ENCODE measurements at regions not wholly inside any gene's neighbourhood (a gene's known extent, or its start where the extent isn't known, plus 50 kb on each side); places are given as distances from the start of the nearest gene placed in this dataset.
A peak's percentile ranks its signal among the peaks of the same experiment; 100 is the strongest.

- no peak overlapping the region for H2AFZ ChIP-seq (ENCODE audit: low read length)
- H3K27me3 ChIP-seq (ENCODE audit: insufficient read depth, low read length), result no peaks in the 10 kb centered on the region
- no peak overlapping the region for H3K27ac ChIP-seq (ENCODE audit: low read depth, low read length)
- TF ChIP-seq CTCF (IDR thresholded peaks at IDR 0.05; ENCODE audit: extremely low read depth, low read depth, low read length), result no peak
- H3K9me3 ChIP-seq (ENCODE audit: low read depth, low read length), result no peaks in the 10 kb centered on the region
- H3K36me3 ChIP-seq (ENCODE audit: insufficient read depth, low read length), result no peaks in the 10 kb centered on the region
- H3K4me1 ChIP-seq (ENCODE audit: insufficient read depth, low read length), result no peaks in the 10 kb centered on the region
- no peak overlapping the region for H3K4me2 ChIP-seq (ENCODE audit: insufficient read depth, low read length)
- no peaks in the 10 kb centered on the region for H3K79me2 ChIP-seq (ENCODE audit: insufficient read depth, low read length)
- DNase-seq (ENCODE audit: insufficient read length, low spot score, missing footprints), result no peak
- no peak overlapping the region for H3K4me3 ChIP-seq (ENCODE audit: insufficient read depth, low read length)
- H4K20me1 ChIP-seq (ENCODE audit: insufficient read depth, low read length), result no peaks in the 10 kb centered on the region
Measured at GRCh38 chr3:102114264-102114979, 265.1 kb downstream of the NFKBIZ start.

GRCh38 chr3:102122527-102122926 lies 273.2 kb downstream of the NFKBIZ start:
- H2AFZ ChIP-seq (ENCODE audit: low read length), result no peak overlapping the region
- H3K27ac ChIP-seq (ENCODE audit: low read depth, low read length), result no peak overlapping the region
- H3K36me3 ChIP-seq (ENCODE audit: insufficient read depth, low read length), result no peaks in the 10 kb centered on the region
- no peaks in the 10 kb centered on the region for H3K9me3 ChIP-seq (ENCODE audit: low read depth, low read length)
- no peak for DNase-seq (ENCODE audit: insufficient read length, low spot score, missing footprints)
- H4K20me1 ChIP-seq (ENCODE audit: insufficient read depth, low read length), result no peaks in the 10 kb centered on the region
- H3K4me2 ChIP-seq (ENCODE audit: insufficient read depth, low read length), result no peak overlapping the region
- H3K4me1 ChIP-seq (ENCODE audit: insufficient read depth, low read length), result peaks cover 9% of the 10 kb centered on the region
- H3K27me3 ChIP-seq (ENCODE audit: insufficient read depth, low read length), result no peaks in the 10 kb centered on the region
- H3K79me2 ChIP-seq (ENCODE audit: insufficient read depth, low read length), result no peaks in the 10 kb centered on the region
- TF ChIP-seq CTCF (IDR thresholded peaks at IDR 0.05; ENCODE audit: extremely low read depth, low read depth, low read length), result no peak
- no peak overlapping the region for H3K4me3 ChIP-seq (ENCODE audit: insufficient read depth, low read length)

GRCh38 chr3:102123590-102124190 lies 274.4 kb downstream of the NFKBIZ start:
- TF ChIP-seq CTCF (IDR thresholded peaks at IDR 0.05; ENCODE audit: extremely low read depth, low read depth, low read length), result no peak
- Histone ChIP-seq H3K27me3 (ENCODE audit: insufficient read depth, low read length) (no peaks in the 10 kb centered on the region), H3K79me2 (ENCODE audit: insufficient read depth, low read length) (no peaks in the 10 kb centered on the region), H3K4me1 (ENCODE audit: insufficient read depth, low read length) (peaks cover 9% of the 10 kb centered on the region), H3K4me2 (ENCODE audit: insufficient read depth, low read length) (no peak overlapping the region), H3K36me3 (ENCODE audit: insufficient read depth, low read length) (no peaks in the 10 kb centered on the region), H3K27ac (ENCODE audit: low read depth, low read length) (peak overlapping the region; percentile 61), H3K9me3 (ENCODE audit: low read depth, low read length) (no peaks in the 10 kb centered on the region), H3K4me3 (ENCODE audit: insufficient read depth, low read length) (no peak overlapping the region), H2AFZ (ENCODE audit: low read length) (no peak overlapping the region), H4K20me1 (ENCODE audit: insufficient read depth, low read length) (no peaks in the 10 kb centered on the region)
- no peak for DNase-seq (ENCODE audit: insufficient read length, low spot score, missing footprints)

- no peak overlapping the region for H3K4me3 ChIP-seq (ENCODE audit: insufficient read depth, low read length)
- DNase-seq (ENCODE audit: insufficient read length, low spot score, missing footprints), result no peak
- H3K27me3 ChIP-seq (ENCODE audit: insufficient read depth, low read length), result no peaks in the 10 kb centered on the region
- H3K4me1 ChIP-seq (ENCODE audit: insufficient read depth, low read length), result peaks cover 9% of the 10 kb centered on the region
- H3K9me3 ChIP-seq (ENCODE audit: low read depth, low read length), result no peaks in the 10 kb centered on the region
- H2AFZ ChIP-seq (ENCODE audit: low read length), result no peak overlapping the region
- no peak overlapping the region for H3K4me2 ChIP-seq (ENCODE audit: insufficient read depth, low read length)
- no peaks in the 10 kb centered on the region for H4K20me1 ChIP-seq (ENCODE audit: insufficient read depth, low read length)
- H3K36me3 ChIP-seq (ENCODE audit: insufficient read depth, low read length), result no peaks in the 10 kb centered on the region
- TF ChIP-seq CTCF (IDR thresholded peaks at IDR 0.05; ENCODE audit: extremely low read depth, low read depth, low read length), result no peak
- H3K79me2 ChIP-seq (ENCODE audit: insufficient read depth, low read length), result no peaks in the 10 kb centered on the region
- peak overlapping the region; percentile 61 for H3K27ac ChIP-seq (ENCODE audit: low read depth, low read length)
Measured at GRCh38 chr3:102124282-102124681, 275.0 kb downstream of the NFKBIZ start.
